Lung (tissue), 11 donors: ENCODE measurements at regions not wholly inside any gene's neighbourhood (a gene's known extent, or its start where the extent isn't known, plus 50 kb on each side); places are given as distances from the start of the nearest gene placed in this dataset.

Experiments used
- ATAC-seq: fragments of 200-7000 bp; cut with Tn5 transposase; one replicate; pipeline ENCODE4 v1.9.1; 2020; ENCODE audit warnings: moderate number of reproducible peaks; ENCODE audit not compliant: insufficient read depth, low FRiP score
- DNase-seq, 3 donors: peaks; one replicate each; pipeline ENCODE4 v3.0.0-alpha.2; 2013 to 2017
- H3K27ac ChIP-seq, 2 donors: one replicate each; pipeline ENCODE4 v1.5.1; 2013; ENCODE audit warnings: mild to moderate bottlenecking in 2 of 2, moderate library complexity in 2 of 2, control low read depth in 1 of 2, inconsistent platforms in 1 of 2, low read depth in 1 of 2, low read length in 1 of 2
- H3K27me3 ChIP-seq, 3 donors: one replicate each; pipeline ENCODE4 v1.5.1; 2013; ENCODE audit warnings: low read length in 2 of 3; ENCODE audit not compliant: control insufficient read depth in 3 of 3, insufficient read depth in 3 of 3
- H3K36me3 ChIP-seq, 4 donors: one replicate each; pipeline ENCODE4 v1.5.1; 2013; ENCODE audit warnings: low read length in 4 of 4, mild to moderate bottlenecking in 1 of 4, moderate library complexity in 1 of 4; ENCODE audit not compliant: control insufficient read depth in 4 of 4, insufficient read depth in 4 of 4
- H3K4me1 ChIP-seq, 5 donors: one replicate each; pipeline ENCODE4 v1.5.1; 2013; ENCODE audit warnings: low read length in 5 of 5, mild to moderate bottlenecking in 2 of 5, moderate library complexity in 1 of 5; ENCODE audit not compliant: control insufficient read depth in 5 of 5, insufficient read depth in 5 of 5
- H3K4me3 ChIP-seq: one replicate; pipeline ENCODE4 v1.5.1; 2013; ENCODE audit warnings: mild to moderate bottlenecking, control low read depth, moderate library complexity
- H3K9ac ChIP-seq, 2 donors: one replicate each; pipeline ENCODE4 v1.5.1; 2013; ENCODE audit warnings: low read length in 2 of 2, control low read depth in 1 of 2; ENCODE audit not compliant: insufficient read depth in 1 of 2
- H3K9me3 ChIP-seq, 4 donors: one replicate each; pipeline ENCODE4 v1.5.1; 2013; ENCODE audit warnings: low read length in 3 of 4, mild to moderate bottlenecking in 1 of 4, moderate library complexity in 1 of 4; ENCODE audit not compliant: control insufficient read depth in 4 of 4, insufficient read depth in 3 of 4
- CTCF ChIP-seq: IDR thresholded peaks from 2 replicates; pipeline ENCODE4 v1.5.1; 2012; ENCODE audit warnings: mild to moderate bottlenecking; ENCODE audit errors: control extremely low read depth, extremely low read depth
- WGBS, 2 donors: extraction: QIAGEN DNeasy Blood & Tissue Kit; methylation state at CpG; one replicate each; pipeline ENCODE4 v1.1.7; 2013; 5-methylcytosine and 5-hydroxymethylcytosine counted together
- donor health status: control.
- donor health status: control.
- donor health status: Bipolar disorder and iron deficiency.
- donor health status: healthy.
- donor health status: DM: yes; HTN: yes; CAD: no.

- Histone ChIP-seq H3K27ac (no peak overlapping the region), H3K9me3 (no peaks in the 10 kb centered on the region), H3K36me3 (no peaks in the 10 kb centered on the region), H3K4me3 (no peak overlapping the region), H3K4me1 (no peaks in the 10 kb centered on the region), H3K9ac (no peak overlapping the region), H3K27me3 (no peaks in the 10 kb centered on the region)
- TF ChIP-seq CTCF = no peak
- ATAC-seq (no peak), DNase-seq (no peak)
- WGBS, 2 donors = 66 to 83% methylated on average over 4 of the region's 4 CpGs
Measured at GRCh38 chr9:80320480-80320879, 748.7 kb downstream of the TLE4 start.

DNA sequence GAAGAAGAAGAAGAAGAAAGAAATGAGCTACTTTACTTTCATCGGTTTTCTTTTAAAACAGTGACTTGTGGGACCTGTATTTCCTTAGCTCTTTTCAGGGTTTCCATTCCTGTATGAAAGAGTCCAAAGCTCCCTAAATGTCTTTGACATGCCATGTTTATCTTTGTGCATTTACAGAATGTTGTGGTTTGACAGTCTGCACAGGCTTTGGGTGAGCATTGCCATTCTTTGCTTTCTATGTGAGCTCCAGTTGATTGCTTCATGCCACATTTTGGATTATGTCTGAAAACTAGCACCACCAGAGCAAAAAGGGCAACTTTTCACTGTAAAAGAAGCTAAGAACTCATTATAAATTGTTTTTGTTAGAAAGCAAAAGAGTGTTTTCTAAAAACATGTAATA lies 733.4 kb downstream of the TLE4 start:
- TF ChIP-seq CTCF = no peak
- H3K9me3 ChIP-seq = no peaks in the 10 kb centered on the region
- no peaks in the 10 kb centered on the region for H3K27me3 ChIP-seq
- no peak overlapping the region for H3K4me3 ChIP-seq
- no peaks in the 10 kb centered on the region for H3K4me1 ChIP-seq
- ATAC-seq (no peak), DNase-seq (no peak)
- H3K27ac ChIP-seq = no peak overlapping the region
- no peak overlapping the region for H3K9ac ChIP-seq
- no peaks in the 10 kb centered on the region for H3K36me3 ChIP-seq
- WGBS, 2 donors = 86 to 90% methylated on average over 1 of the region's 1 CpG

- H3K27me3 ChIP-seq = no peaks in the 10 kb centered on the region
- no peak overlapping the region for H3K27ac ChIP-seq
- DNase-seq = no peak
- TF ChIP-seq CTCF = no peak
- no peaks in the 10 kb centered on the region for H3K9me3 ChIP-seq
- no peaks in the 10 kb centered on the region for H3K36me3 ChIP-seq
- no peak overlapping the region for H3K9ac ChIP-seq
- no peak for ATAC-seq
- WGBS, 2 donors = 91 to 93% methylated on average over 1 of the region's 1 CpG
- H3K4me3 ChIP-seq = no peak overlapping the region
- H3K4me1 ChIP-seq = no peaks in the 10 kb centered on the region
Measured at GRCh38 chr9:80294955-80295354, 723.2 kb downstream of the TLE4 start.

DNA sequence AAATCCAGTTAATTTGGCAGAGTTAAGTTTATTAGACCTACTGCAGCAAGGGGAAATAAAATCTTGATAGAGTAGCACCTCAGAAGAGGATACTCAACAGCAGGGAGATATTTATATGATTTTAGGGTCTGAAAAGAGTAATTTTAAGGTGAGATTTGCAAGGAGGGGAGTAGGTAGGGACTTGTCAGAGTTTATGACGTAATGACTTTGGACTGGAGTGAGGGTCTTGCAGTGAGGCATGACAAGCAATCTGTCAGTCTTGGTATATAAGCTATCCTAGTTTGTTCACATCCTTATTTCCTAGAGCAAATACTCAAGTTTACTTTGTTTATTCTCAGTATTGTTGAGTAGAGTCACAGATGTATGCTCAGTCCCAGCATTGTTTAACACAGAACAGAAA lies 722.6 kb downstream of the TLE4 start:
- H3K36me3 ChIP-seq = no peaks in the 10 kb centered on the region
- 77 to 85% methylated on average over 1 of the region's 1 CpG for WGBS, 2 donors
- no peaks in the 10 kb centered on the region for H3K9me3 ChIP-seq
- DNase-seq = no peak
- no peak for TF ChIP-seq CTCF
- H3K4me3 ChIP-seq = no peak overlapping the region
- no peaks in the 10 kb centered on the region for H3K27me3 ChIP-seq
- ATAC-seq = no peak
- H3K4me1 ChIP-seq = no peaks in the 10 kb centered on the region
- no peak overlapping the region for H3K27ac ChIP-seq
- no peak overlapping the region for H3K9ac ChIP-seq
